ENCODE measurements at regions not wholly inside any gene's neighbourhood (a gene's known extent, or its start where the extent isn't known, plus 50 kb on each side); places are given as distances from the start of the nearest gene placed in this dataset.

GRCh38 chr10:60705376-60705775 lies 72.9 kb upstream of the CDK1 start:
- no peaks in the 10 kb centered on the region for H3K36me3 ChIP-seq (ENCODE audit: insufficient read depth, low read length)
- no peaks in the 10 kb centered on the region for H3K79me2 ChIP-seq (ENCODE audit: insufficient read depth, low read length)
- no peak overlapping the region for H3K9ac ChIP-seq (ENCODE audit: low read length)
- no peaks in the 10 kb centered on the region for H3K9me2 ChIP-seq (ENCODE audit: low read depth, low read length)
- no peak overlapping the region for H2AFZ ChIP-seq (ENCODE audit: low read length)
- H3K9me3 ChIP-seq (ENCODE audit: low read length), result no peaks in the 10 kb centered on the region
- no peaks in the 10 kb centered on the region for H3F3A ChIP-seq (ENCODE audit: insufficient read depth, low read length)
- H3K27ac ChIP-seq (ENCODE audit: low read depth, low read length, poor library complexity, severe bottlenecking), result no peak overlapping the region
- TF ChIP-seq CTCF (IDR thresholded peaks at IDR 0.05; ENCODE audit: low read length), result no peak
- no peak for TF ChIP-seq EZH2 (IDR thresholded peaks at IDR 0.05; ENCODE audit: borderline replicate concordance, low read length)
- no peaks in the 10 kb centered on the region for H4K20me1 ChIP-seq (ENCODE audit: insufficient read depth, low read length)
- H3K4me2 ChIP-seq (ENCODE audit: low read length), result no peak overlapping the region
- no peak overlapping the region for H3K4me3 ChIP-seq (ENCODE audit: low read depth, low read length, poor library complexity, severe bottlenecking)
- no peaks in the 10 kb centered on the region for H3K4me1 ChIP-seq (ENCODE audit: insufficient read depth, low read length, severe bottlenecking)
- H3K27me3 ChIP-seq (ENCODE audit: insufficient read depth, low read length), result no peaks in the 10 kb centered on the region

- no peaks in the 10 kb centered on the region for H4K20me1 ChIP-seq (ENCODE audit: insufficient read depth, low read length)
- H3K27me3 ChIP-seq (ENCODE audit: insufficient read depth, low read length), result no peaks in the 10 kb centered on the region
- H3K4me3 ChIP-seq (ENCODE audit: low read depth, low read length, poor library complexity, severe bottlenecking), result no peak overlapping the region
- no peaks in the 10 kb centered on the region for H3K9me2 ChIP-seq (ENCODE audit: low read depth, low read length)
- no peak overlapping the region for H3K4me2 ChIP-seq (ENCODE audit: low read length)
- no peaks in the 10 kb centered on the region for H3K36me3 ChIP-seq (ENCODE audit: insufficient read depth, low read length)
- TF ChIP-seq EZH2 (IDR thresholded peaks at IDR 0.05; ENCODE audit: borderline replicate concordance, low read length) (no peak), CTCF (IDR thresholded peaks at IDR 0.05; ENCODE audit: low read length) (no peak)
- H3K4me1 ChIP-seq (ENCODE audit: insufficient read depth, low read length, severe bottlenecking), result no peaks in the 10 kb centered on the region
- no peak overlapping the region for H3K27ac ChIP-seq (ENCODE audit: low read depth, low read length, poor library complexity, severe bottlenecking)
- no peaks in the 10 kb centered on the region for H3K9me3 ChIP-seq (ENCODE audit: low read length)
- H3F3A ChIP-seq (ENCODE audit: insufficient read depth, low read length), result no peaks in the 10 kb centered on the region
- no peak overlapping the region for H2AFZ ChIP-seq (ENCODE audit: low read length)
- H3K79me2 ChIP-seq (ENCODE audit: insufficient read depth, low read length), result no peaks in the 10 kb centered on the region
- H3K9ac ChIP-seq (ENCODE audit: low read length), result no peak overlapping the region
These were observed 73.8 kb upstream of the CDK1 start for GRCh38 chr10:60704471-60704870.

- no peaks in the 10 kb centered on the region for H4K20me1 ChIP-seq (ENCODE audit: insufficient read depth, low read length)
- TF ChIP-seq CTCF (IDR thresholded peaks at IDR 0.05; ENCODE audit: low read length) (no peak), EZH2 (IDR thresholded peaks at IDR 0.05; ENCODE audit: borderline replicate concordance, low read length) (no peak)
- H3K4me3 ChIP-seq (ENCODE audit: low read depth, low read length, poor library complexity, severe bottlenecking), result no peak overlapping the region
- H3K27me3 ChIP-seq (ENCODE audit: insufficient read depth, low read length), result no peaks in the 10 kb centered on the region
- no peaks in the 10 kb centered on the region for H3K79me2 ChIP-seq (ENCODE audit: insufficient read depth, low read length)
- no peaks in the 10 kb centered on the region for H3K36me3 ChIP-seq (ENCODE audit: insufficient read depth, low read length)
- H3K27ac ChIP-seq (ENCODE audit: low read depth, low read length, poor library complexity, severe bottlenecking), result no peak overlapping the region
- no peaks in the 10 kb centered on the region for H3K9me3 ChIP-seq (ENCODE audit: low read length)
- H3K9me2 ChIP-seq (ENCODE audit: low read depth, low read length), result no peaks in the 10 kb centered on the region
- no peaks in the 10 kb centered on the region for H3K4me1 ChIP-seq (ENCODE audit: insufficient read depth, low read length, severe bottlenecking)
- no peak overlapping the region for H3K9ac ChIP-seq (ENCODE audit: low read length)
- H3K4me2 ChIP-seq (ENCODE audit: low read length), result no peak overlapping the region
- H2AFZ ChIP-seq (ENCODE audit: low read length), result no peak overlapping the region
- no peaks in the 10 kb centered on the region for H3F3A ChIP-seq (ENCODE audit: insufficient read depth, low read length)
These were observed 74.8 kb upstream of the CDK1 start for GRCh38 chr10:60703266-60704041.
